ENCODE measurements at regions not wholly inside any gene's neighbourhood (a gene's known extent, or its start where the extent isn't known, plus 50 kb on each side); places are given as distances from the start of the nearest gene placed in this dataset.
"Not testable (repeated sequence)": the region's sequence is repeated elsewhere in the genome, so short reads cannot be mapped to it uniquely, and the experiment has no call there.

DNA sequence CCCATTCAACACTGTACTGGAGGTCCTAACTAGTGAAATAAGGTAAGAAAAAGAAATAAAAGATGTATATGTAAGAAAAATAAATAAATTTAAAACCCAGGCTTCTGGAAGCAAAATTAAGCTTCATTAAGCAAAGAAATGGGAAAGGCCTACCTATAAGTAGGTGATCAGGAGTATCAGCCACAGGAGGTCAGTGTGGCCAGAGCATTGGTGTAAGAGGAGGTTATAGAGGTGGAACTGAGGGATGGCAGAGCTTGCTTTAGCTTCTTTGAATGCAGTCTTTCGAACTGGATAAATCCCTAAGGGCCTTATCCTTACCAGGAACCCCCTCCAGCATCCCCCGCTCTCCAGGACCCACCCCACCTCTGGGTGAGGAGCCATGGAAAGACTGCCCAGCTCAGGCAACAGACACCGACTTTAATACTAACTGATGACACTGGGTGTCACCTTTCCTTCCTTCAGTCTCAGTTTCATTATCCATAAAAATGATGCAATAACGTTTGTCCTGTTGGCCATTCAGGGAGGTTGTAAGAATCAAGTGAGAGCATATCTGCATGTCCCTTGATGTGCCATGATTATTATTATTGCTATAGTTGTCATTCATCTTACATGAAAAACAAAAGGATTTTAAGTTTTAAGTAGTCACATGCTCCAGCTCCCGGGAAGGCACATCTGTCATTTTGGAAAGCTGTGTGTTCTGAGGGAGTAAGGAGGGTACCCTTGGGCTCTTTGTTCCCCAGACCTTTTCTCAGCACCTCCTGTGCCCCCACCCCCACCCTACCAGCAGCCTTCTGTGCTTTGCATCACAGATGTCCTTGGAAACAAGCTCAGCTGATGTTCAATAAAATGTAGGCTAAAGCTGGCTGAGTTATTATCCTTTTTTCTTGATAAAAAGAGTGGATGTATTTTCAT lies 50.8 kb upstream of the CTNNA1 start:
- DNase-seq: peak in 1 of 2 experiments; percentile 1

DNA sequence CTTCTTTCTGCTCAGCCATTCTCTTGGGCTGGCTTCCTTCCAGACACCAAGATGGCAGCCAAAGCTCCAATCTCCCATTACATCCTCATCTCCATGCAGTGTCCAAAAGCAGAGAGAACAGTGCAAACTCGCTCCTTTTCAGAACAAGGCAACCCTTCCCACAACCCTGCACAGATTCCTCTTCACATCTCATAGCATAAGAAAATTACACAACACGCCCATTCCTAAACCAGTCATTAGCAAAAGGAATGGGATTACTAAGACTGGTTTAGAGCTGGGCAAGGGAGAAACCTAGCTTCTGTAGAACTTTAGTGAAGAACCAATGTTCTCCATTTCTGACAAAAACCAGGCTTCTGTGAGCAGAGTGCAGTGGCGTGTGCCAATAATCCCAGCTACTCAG lies 51.5 kb upstream of the CTNNA1 start:
- DNase-seq: no peak

DNA sequence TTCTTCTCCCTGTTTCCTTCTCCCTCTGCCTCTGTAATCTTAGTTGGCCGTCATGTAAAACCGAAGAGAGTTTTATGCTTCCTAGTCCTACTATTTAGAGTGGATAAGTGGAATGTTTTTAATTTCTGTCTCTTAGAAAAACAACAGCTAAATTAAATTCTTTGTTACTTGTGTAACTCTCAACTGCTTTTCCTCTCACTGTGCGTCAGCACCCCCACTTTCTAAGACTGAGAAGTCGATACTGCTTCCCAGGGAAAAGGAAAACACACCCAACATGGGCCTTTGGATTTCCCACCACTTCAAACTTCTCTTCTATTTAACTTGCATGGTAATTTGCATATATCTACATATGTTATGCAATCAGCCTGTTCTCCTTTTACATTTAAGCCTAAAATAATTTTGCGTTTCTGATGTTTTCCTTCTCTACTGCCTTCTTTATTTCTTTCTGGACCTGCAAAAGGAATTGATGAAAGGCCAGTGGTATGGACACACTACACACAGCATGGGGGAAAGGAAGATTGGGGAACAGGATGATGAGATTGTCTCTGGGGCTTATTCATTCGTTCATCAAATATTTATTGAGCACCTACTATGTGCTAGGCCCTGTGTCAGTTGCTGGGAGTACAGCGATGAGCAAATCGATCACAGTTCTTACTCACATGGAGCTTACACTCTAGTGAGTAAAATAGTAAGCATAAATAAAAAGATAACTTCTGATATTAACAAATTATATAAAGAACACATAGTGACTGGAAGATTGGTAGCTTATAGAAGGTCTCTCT lies 52.5 kb upstream of the CTNNA1 start:
- no peak for DNase-seq

DNA sequence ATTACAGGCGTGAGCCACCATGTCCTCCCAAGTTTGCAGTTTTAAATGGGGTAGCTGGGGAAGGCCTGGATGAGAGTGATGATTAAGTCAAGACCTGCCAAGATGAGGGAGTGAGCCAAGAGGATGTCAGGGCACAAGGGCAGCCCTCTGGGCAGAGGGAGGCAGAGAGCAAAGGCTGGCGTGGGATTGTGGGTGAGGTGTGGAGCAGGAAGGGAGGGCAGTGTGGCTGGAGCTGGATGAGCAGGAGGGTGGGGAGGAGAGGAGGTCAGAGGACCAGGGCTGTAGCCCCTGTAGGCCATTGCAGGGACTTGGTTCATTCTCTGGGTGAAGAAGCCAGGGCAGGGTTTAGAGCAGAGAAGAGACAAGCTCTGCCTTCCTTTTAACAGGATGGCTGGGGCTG lies 53.7 kb upstream of the CTNNA1 start:
- DNase-seq: no peak

DNA sequence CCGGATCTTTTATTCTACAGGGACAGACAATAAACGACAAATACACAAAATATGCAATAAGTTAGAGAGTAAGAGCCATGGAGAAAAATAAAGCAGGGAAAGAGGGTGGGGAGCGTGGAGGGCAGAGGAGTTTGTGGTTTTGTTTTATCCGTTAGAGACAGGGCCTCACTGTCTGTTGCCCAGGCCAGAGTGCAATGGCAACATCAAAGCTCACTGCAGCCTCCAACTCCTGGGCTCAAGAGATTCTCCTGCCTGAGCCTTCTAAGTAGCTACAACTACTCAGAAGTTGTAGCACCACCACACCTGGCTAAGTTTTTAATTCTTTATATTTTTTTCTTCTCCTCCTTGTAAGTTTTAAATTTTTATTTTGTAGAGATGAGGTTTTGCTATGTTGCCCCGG lies 54.5 kb upstream of the CTNNA1 start:
- no peak for DNase-seq

DNA sequence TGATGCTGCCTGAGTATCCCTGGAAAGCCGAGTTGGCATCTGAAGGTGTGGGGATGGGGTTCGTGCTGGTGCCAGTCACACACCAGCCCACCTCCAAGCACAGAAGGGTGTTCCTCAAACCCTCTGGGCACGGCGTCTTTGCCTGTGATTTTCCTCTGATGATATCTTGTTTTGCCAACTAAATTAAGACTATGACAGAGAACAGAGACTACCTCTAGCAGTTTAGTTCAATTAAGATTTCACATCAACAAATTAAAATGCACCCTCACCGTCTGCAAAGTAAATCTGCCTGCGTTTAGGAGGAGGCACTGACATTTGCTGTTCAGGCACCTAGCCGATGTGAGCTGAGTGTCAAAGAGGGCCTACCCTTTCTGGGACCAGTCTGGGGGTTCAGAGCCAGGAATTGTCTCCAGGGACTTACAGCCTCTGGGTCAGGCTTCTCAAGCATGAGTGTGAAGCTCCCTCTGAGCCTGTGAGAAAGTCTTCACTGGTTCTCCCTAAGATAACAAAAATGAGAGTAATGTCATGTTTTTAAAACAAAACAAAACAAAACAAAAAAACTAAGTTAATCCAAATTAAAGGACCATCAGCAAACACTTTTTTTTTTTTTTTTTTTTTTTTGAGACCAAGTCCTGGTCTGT lies 55.4 kb upstream of the CTNNA1 start:
- DNase-seq: no peak

DNA sequence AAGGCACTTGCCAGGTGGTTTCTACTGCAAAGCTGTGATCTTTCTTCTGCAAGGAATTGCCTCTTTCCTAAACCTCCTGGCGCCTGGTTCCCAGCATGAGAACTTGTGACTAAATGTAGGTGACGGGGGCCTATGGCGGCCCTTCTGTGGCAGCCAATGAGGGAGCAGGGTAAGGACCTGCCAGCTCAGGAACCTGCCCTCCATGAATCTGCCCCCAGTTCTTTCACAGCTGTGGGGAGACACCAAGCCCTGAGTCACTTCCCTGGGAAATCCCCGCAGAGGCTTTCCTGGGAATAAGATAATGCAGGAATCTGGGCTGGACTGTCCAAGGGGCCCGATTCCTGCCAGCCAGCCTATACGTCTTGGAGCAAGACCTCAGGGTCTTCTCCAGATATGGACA lies 56.7 kb upstream of the CTNNA1 start:
- no peak for DNase-seq

DNA sequence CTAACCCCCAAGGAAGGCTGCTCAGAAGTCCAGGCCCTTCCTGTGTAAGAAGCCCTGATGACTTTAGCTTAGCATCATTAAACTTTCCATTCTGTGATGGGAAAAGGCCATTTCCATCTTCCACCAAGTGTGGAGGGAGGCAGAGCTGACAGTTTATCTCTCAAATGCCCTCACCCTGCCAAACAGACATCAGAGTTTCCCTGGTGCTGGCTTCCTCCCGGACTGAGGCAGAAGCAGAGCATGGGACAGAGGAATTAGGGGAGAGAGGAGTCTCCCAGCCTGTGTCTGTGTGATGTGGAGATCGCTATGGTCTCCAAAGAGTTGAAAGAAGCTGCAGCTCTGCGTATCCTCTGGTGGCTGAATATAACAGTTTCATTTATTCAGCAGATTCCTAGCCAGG lies 57.4 kb upstream of the CTNNA1 start:
- no peak for DNase-seq

DNA sequence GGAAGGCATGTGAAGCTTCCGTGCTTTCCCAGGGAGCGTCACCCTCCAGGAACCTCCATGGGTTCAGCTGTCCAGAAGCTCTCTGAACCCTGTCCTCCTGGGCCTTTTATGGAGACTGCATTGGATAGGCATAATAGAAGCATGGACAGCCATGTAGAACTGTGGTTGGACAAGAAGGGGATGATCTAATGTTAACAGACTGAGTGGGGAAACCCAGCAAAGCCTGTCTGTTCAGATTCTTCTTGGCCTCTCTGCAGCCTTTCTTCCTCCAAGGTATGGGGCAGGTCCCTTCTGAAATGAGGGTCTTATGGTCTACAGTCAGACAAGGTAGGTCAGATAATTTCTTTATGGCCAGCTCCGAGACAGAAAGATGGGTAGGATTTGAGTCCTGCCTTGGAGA lies 59.1 kb upstream of the CTNNA1 start:
- DNase-seq: no peak

DNA sequence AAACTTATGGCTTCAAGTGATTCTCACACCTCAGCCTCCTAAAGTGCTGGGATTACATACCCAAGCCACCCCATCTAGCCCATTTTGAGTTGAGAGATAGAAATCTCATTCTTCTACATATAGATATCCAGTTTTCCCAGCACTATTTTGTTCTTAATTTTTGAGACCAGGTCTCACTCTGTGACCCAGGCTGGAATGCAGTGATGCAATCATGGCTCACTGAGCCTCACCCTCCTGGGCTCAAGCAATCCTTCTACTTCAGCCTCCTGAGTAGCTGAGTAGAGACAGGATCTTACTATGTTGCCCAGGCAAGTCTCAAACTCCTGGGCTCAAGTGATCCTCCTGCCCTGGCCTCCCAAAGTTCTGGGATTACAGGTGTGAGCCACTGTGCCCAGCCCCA lies 60.9 kb upstream of the CTNNA1 start:
- no peak for DNase-seq

DNA sequence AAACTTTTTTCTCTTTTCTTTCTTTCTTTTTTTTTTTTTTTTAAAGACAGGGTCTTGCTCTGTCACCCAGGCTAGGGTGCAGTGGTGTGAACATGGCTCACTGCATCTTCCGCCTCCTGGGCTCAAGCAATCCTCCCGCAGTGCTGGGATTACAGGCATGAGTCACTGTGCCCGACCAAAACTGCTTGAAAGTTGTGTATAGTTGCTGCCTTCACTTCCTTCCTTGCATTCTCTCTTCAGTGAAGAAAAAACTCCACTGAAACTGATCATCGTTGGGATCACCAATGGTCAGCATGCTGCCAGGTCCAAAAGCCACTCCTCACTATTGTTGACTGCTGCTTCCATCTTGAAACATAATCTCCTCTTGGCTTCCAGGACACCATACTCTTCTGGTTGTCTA lies 66.6 kb upstream of the CTNNA1 start:
- DNase-seq: no peak

DNA sequence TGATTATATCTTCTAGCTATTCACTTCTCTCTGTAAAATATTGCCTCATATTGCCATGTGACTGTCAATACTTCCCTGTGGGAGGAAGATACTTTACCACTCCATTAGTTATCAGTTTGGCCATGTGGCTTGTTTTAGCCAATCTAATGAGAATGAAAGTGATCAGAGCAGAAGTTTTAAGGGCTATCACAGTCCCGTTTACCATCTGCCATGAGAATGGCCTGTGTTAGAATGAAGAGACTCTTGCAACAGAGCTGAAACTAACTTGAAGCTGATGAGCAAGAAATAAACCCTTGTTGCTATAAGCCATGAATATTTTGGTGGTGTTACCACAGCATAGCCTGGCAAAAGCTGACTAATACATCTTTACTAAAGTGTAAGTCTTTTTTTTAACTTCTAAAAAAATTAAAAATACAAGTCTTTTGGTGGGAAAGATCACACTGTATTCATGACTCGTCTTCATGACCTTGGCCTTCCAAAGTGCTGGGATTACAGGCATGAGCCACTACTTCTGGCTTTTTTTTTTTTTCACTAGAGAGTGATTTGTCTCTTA lies 68.0 kb upstream of the CTNNA1 start:
- no peak for DNase-seq

DNA sequence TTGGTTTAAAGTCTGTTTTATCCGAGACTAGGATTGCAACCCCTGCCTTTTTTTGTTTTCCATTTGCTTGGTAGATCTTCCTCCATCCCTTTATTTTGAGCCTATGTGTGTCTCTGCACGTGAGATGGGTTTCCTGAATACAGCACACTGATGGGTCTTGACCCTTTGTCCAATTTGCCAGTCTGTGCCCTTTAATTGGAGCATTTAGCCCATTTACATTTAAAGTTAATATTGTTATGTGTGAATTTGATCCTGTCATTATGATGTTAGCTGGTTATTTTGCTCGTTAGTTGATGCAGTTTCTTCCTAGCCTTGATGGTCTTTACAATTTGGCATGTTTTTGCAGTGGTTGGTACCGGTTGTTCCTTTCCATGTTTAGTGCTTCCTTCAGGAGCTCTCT lies 70.8 kb upstream of the CTNNA1 start:
- DNase-seq: not testable (repeated sequence)

DNA sequence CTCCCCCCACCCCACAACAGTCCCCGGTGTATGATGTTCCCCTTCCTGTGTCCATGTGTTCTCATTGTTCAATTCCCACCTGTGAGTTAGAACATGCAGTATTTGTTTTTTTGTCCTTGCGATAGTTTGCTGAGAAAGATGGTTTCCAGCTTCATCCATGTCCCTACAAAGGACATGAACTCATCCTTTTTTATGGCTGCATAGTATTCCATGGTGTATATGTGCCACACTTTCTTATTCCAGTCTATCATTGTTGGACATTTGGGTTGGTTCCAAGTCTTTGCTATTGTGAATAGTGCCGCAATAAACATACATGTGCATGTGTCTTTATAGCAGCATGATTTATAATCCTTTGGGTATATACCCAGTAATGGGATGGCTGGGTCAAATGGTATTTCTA lies 74.4 kb upstream of the CTNNA1 start:
- not testable (repeated sequence) for DNase-seq

DNA sequence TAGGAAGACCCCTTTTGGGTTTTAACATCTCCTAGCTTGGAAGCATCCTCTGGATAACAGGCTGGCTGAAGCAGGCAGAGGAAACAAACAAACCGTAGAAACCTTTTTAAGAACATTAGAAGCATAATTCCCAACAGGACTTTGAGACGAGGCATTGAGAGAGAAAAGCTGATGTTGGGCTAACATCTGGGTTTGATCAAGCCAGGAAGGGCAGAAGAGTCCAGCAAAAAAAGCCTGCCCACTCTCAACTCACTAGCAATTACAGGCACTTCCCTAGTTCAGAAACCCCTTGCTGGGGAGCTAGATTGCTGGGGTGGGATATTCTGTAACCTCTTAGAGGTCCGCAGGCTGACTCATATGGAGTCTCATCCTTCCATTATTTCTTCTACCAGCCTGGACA lies 75.4 kb upstream of the CTNNA1 start:
- no peak for DNase-seq

DNA sequence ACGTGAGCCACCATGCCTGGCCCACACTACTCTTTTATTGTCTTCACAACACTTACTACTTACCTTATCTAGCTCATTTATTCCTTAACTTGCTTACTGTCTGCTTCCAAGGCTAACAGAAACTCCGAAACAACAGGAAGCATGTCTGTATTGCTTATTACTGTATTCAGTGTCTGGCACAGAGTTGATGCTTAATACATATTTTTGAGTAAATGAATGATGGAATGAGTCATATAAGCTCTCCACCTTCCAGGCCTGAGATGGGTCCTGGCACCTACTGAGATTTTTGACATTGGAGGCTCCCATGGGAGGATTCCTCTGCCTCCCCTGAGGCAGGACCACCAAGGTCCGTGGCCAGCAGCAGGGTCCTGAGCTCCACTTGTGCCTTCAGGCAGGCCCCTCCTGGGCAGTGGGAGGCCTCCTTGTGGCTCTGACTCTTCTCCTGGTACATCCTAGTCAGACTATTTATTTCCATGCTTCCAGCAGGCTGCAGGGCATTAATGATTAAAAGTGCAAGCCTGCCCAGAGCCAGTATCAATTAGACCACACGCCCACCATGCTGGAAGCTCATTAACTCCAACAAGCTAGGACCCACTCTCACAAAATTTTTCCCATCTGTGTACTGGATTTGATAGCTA lies 76.5 kb upstream of the CTNNA1 start:
- DNase-seq: no peak

DNA sequence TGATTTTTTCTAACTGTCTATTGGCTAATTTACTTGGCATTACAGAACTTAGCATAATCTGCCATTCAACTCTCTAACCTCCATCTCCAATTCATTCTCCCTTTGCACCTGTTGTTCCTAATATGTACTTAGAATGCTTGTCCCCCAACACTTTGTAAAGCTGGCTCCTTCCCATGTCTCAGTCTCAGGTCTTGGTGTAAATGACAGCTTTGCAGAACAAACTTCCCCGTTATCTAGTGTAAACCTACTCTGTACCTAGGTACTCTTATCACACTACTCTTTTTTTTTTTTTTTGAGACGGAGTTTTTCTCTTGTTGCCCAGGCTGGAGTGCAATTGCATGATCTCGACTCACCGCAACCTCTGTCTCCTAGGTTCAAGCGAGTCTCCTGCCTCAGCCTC lies 77.2 kb upstream of the CTNNA1 start:
- DNase-seq: no peak

DNA sequence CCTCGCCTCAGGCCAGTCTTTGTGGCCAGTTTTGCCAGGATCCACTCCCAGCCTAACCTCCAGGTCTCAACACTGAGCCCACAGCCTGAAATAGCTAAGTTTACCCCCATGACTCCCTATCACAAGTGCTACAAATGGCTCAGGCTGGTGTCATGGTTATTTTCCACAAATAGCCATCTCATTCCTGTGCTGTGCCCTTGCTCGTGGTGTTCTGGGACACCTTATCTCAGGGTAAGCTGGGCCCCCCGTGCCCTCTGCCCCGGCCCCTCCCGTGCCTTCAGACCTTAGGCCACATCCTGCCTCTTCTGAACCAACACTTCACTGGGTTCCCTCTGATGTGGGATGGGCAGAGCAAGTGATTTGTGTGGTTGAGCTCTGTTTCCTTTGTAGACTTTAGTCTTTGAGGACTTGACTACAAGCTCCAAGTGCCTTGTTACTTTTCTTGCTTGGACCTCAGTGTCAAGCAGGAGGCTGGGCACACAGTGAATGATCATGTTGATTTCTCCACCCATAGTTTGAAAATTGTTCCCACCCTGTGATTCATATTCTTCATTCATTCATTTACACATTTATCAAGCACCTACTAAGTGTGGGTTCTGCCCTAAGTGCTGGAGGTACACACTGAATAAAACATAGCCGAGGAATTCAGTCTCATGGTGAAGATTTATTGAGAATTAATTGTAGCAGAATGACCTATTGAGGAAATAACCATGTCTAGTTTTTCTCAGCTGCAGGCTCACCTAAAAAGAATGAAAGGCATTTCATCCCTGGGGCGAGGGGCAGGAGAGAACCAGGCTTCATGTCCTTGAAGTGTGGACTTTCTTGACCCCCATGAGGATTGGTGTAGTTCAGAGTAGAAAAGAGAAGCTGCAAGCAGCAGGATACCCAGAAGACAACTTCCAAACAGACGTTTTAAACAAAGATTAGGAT lies 84.5 kb upstream of the CTNNA1 start:
- no peak for DNase-seq

DNA sequence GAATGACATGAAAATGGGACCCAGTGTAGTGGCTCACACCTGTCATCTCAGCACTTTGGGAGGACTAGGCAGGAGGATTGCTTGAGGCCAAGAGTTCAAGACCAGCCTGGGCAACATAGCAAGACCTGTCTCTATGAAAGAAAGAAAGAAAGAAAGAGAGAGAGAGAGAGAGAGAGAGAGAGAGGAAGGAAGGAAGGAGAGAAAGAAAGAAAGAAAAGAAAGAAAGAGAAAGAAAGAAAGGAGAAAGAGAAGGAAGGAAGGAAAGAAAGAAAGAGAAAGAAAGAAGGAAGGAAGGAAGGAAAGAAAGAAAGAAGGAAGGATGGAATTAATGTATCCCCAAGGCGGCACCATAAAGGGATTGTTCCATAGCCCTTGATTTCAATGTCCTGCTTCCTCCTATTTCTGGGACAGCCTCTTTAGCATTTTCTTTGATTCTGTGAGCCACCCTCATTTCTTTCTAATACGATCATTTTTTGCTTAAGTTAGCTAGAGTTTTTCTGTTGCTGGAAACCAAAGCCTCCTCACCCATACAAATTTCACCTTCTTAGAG lies 85.4 kb upstream of the CTNNA1 start:
- not testable (repeated sequence) for DNase-seq

DNA sequence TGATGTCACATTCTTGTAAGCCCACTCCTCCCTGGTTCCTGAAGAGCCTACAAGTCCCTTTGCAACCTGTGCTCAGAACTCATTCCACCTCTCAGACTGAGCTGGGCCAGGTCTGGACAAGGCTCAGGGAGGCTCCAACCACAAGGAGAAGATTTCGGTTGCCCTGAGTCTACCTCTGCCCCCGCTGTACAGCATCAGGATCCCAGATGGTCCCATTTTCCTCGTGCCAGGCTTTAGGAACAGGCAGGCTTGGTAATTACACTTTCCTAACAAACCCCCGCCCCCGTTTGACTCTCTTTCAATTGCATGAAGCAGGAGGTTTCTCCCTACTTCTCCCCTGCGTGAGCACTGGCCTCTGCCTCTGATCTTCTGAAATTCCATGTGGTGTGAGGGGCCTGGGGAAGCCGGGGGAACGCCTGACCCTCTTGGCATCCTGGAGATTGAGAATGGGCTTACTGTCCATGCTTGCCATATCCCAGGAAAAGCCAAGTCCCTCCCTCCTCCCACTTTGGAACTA lies 86.9 kb upstream of the CTNNA1 start:
- DNase-seq: no peak

DNA sequence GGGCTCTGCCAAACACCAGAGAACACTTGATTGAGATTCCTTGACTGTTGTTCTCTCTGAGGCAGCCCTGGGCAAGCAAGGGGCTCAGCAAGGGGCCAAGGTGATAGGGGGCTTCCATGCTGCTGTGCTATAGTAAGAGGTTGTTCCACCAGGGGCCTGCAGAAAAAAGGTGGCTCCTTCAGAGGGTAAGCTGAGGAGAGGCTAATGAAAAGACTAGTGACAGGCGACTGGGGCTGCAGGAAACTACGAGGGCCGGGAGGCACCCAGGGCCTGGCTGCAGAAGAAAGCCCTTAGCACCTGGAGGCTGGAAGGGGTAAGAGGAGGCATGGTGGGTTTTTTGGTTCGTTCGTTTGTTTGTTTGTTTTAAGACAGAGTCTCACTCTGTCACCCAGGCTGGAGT lies 88.0 kb upstream of the CTNNA1 start:
- DNase-seq: no peak

Measured in NCI-H2081 (cell line).